Kidney capillary endothelial cell (primary cell): ENCODE measurements at regions not wholly inside any gene's neighbourhood (a gene's known extent, or its start where the extent isn't known, plus 50 kb on each side); places are given as distances from the start of the nearest gene placed in this dataset.
A peak's percentile ranks its signal among the peaks of the same experiment; 100 is the strongest.
"Not testable (repeated sequence)": the region's sequence is repeated elsewhere in the genome, so short reads cannot be mapped to it uniquely, and the experiment has no call there.

Experiments used
- DNase-seq: peaks from one replicate; pipeline ENCODE4 v3.0.0-alpha.2; 2018; ENCODE audit warnings: low spot score

- DNase-seq, result no peak
Observed at GRCh38 chr6:138663892-138664291, 109.7 kb upstream of the CCDC28A start.

- no peak for DNase-seq
Observed at GRCh38 chr6:138664745-138665144, 108.8 kb upstream of the CCDC28A start.

GRCh38 chr6:138666636-138667035 lies 106.9 kb upstream of the CCDC28A start:
- DNase-seq, result no peak

- no peak for DNase-seq
Observed at GRCh38 chr6:138667408-138667807, 106.2 kb upstream of the CCDC28A start.

GRCh38 chr6:138671351-138671750 lies 102.2 kb upstream of the CCDC28A start:
- DNase-seq, result no peak

- DNase-seq, result no peak
Observed at GRCh38 chr6:138673346-138674014, 100.1 kb upstream of the CCDC28A start.

GRCh38 chr6:138674444-138674843 lies 99.1 kb upstream of the CCDC28A start:
- not testable (repeated sequence) for DNase-seq

GRCh38 chr6:138677538-138677937 lies 96.0 kb upstream of the CCDC28A start:
- no peak for DNase-seq

- no peak for DNase-seq
Observed at GRCh38 chr6:138678168-138678567, 95.4 kb upstream of the CCDC28A start.

GRCh38 chr6:138680085-138680484 lies 93.5 kb upstream of the CCDC28A start:
- DNase-seq, result no peak

GRCh38 chr6:138681627-138682026 lies 91.9 kb upstream of the CCDC28A start:
- no peak for DNase-seq

GRCh38 chr6:138682704-138683527 lies 90.7 kb upstream of the CCDC28A start:
- no peak for DNase-seq

- no peak for DNase-seq
Observed at GRCh38 chr6:138685257-138685656, 88.3 kb upstream of the CCDC28A start.

GRCh38 chr6:138685781-138686180 lies 87.8 kb upstream of the CCDC28A start:
- no peak for DNase-seq

GRCh38 chr6:138688580-138688979 lies 85.0 kb upstream of the CCDC28A start:
- DNase-seq, result no peak

- no peak for DNase-seq
Observed at GRCh38 chr6:138689849-138690248, 83.7 kb upstream of the CCDC28A start.

GRCh38 chr6:138690975-138691594 lies 82.5 kb upstream of the CCDC28A start:
- DNase-seq, result no peak

GRCh38 chr6:138691595-138692057 lies 81.9 kb upstream of the CCDC28A start:
- peak; percentile 58 for DNase-seq

GRCh38 chr6:138692058-138692977 lies 81.3 kb upstream of the CCDC28A start:
- DNase-seq, result peak; percentile 57

- peak; percentile 43 for DNase-seq
Observed at GRCh38 chr6:138692978-138693909, 80.3 kb upstream of the CCDC28A start.

GRCh38 chr6:138695193-138695592 lies 78.4 kb upstream of the CCDC28A start:
- DNase-seq, result no peak
